Esophagus squamous epithelium (tissue), 5 donors: ENCODE measurements at regions not wholly inside any gene's neighbourhood (a gene's known extent, or its start where the extent isn't known, plus 50 kb on each side); places are given as distances from the start of the nearest gene placed in this dataset.

Experiments used
- DNase-seq: peaks from one replicate; lab custom pipeline; 2025; lab: John Stamatoyannopoulos, UW
- H3K27ac ChIP-seq, 4 donors: fragments of 200-600 bp; sonication (generic); one replicate each; pipeline ENCODE4 v1.5.1; 2016 to 2019; ENCODE audit warnings: mild to moderate bottlenecking in 1 of 4
- H3K27me3 ChIP-seq, 4 donors: fragments of 200-600 bp; sonication (generic); 1 replicate in 3 of 4; 2 replicates in 1 of 4; pipeline versions ENCODE4 v1.5.1 to v1.6.0; 2017 to 2021; ENCODE audit warnings: antibody characterized with exemption in 1 of 4
- H3K36me3 ChIP-seq, 3 donors: fragments of 200-600 bp; sonication (generic); one replicate each; pipeline ENCODE4 v1.5.1; 2016 to 2019
- H3K4me1 ChIP-seq, 3 donors: fragments of 200-600 bp; sonication (generic); one replicate each; pipeline ENCODE4 v1.5.1; 2017 to 2019
- H3K4me3 ChIP-seq, 4 donors: fragments of 200-600 bp; sonication (generic); 1 replicate in 3 of 4; 2 replicates in 1 of 4; pipeline ENCODE4 v1.5.1; 2016 to 2019; ENCODE audit warnings: mild to moderate bottlenecking in 2 of 4, moderate library complexity in 1 of 4
- H3K9me3 ChIP-seq, 3 donors: fragments of 200-600 bp; sonication (generic); one replicate each; pipeline ENCODE4 v1.5.1; 2016 to 2019
- POLR2A ChIP-seq, 4 donors: fragments of 450-650 bp; IDR thresholded peaks; one replicate each; pipeline ENCODE4 v1.6.1; 2017; ENCODE audit warnings: antibody characterized with exemption in 4 of 4, mild to moderate bottlenecking in 4 of 4, moderate library complexity in 3 of 4
- WGBS, 2 donors: methylation state at CpG; one replicate each; pipeline ENCODE4 v1.1.5; 2018; 5-methylcytosine and 5-hydroxymethylcytosine counted together
- intact Hi-C: fragments of 100-400 bp; cut with DNase I; formaldehyde crosslinking; loops from one replicate; pipeline ENCODE4 v1.15.0; 2022
- TF ChIP-seq, protein P1 (sequence below), 6 experiments: fragments of 450-650 bp in 4 of 6; fragments of 200-600 bp in 2 of 6; sonication (generic) in 2 of 6; IDR thresholded peaks; one replicate each; pipeline ENCODE4 v1.5.1; 2016 to 2019; ENCODE audit warnings: antibody characterized with exemption in 6 of 6, mild to moderate bottlenecking in 4 of 6, moderate library complexity in 4 of 6
- donor health status: DM: yes; HTN: yes; CAD: no.

DNA sequence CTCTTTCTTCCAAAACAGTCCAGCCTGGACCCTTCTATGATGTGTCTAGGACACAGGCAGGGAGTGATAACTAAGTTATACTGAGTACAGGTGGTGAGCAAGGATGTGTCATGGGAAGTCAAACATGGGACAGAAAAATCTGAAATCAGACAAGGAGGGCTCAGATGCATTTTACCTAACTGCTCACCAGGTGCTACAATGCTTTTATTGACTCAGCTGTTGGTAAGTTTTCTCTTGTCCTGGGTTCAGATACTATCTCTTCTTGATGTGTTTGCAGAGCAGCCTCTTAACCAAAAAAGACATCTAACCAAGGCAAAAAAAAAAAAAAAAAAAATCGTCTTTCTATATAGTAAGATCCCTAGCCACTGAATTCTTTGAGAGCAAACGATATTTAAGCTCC lies 378.6 kb downstream of the VPS13C start:
- 30 to 65% methylated on average over 2 of the region's 2 CpGs for WGBS, 2 donors
- Histone ChIP-seq H3K27me3 (peaks cover 0 to 12% (median 0%) of the 10 kb centered on the region in 4 donors), H3K27ac (no peak overlapping the region), H3K4me1 (no peaks in the 10 kb centered on the region), H3K9me3 (no peaks in the 10 kb centered on the region), H3K36me3 (no peaks in the 10 kb centered on the region), H3K4me3 (no peak overlapping the region)
- TF ChIP-seq, protein P1, sequence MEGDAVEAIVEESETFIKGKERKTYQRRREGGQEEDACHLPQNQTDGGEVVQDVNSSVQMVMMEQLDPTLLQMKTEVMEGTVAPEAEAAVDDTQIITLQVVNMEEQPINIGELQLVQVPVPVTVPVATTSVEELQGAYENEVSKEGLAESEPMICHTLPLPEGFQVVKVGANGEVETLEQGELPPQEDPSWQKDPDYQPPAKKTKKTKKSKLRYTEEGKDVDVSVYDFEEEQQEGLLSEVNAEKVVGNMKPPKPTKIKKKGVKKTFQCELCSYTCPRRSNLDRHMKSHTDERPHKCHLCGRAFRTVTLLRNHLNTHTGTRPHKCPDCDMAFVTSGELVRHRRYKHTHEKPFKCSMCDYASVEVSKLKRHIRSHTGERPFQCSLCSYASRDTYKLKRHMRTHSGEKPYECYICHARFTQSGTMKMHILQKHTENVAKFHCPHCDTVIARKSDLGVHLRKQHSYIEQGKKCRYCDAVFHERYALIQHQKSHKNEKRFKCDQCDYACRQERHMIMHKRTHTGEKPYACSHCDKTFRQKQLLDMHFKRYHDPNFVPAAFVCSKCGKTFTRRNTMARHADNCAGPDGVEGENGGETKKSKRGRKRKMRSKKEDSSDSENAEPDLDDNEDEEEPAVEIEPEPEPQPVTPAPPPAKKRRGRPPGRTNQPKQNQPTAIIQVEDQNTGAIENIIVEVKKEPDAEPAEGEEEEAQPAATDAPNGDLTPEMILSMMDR (IDR thresholded peaks at IDR 0.05): no peak
- intact Hi-C loops: no loop called here
- no peak for DNase-seq

DNA sequence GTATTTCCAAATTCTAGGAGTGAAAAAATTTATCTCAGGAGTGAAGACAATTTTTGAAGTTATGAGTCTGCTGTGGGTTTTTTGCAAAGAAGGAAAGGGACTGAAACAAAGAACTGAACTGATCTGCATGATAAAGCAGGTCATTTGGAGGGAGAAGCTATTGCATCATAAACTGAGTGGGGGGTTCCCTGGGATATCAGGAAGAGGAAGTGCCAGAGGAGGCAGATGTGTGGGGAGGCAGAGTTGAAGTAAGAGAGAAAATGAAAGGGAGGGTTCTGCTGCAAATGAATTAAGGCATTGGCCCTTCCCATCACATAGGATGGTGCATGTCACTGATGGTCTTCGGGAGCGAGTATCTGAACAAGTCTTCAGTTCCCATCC lies 379.2 kb downstream of the VPS13C start:
- H3K27me3 ChIP-seq: peaks cover 0 to 8% (median 0%) of the 10 kb centered on the region in 4 donors
- H3K9me3 ChIP-seq: no peaks in the 10 kb centered on the region
- H3K4me3 ChIP-seq: no peak overlapping the region
- H3K36me3 ChIP-seq: no peaks in the 10 kb centered on the region
- no peak for TF ChIP-seq POLR2A (IDR thresholded peaks at IDR 0.05)
- TF ChIP-seq, protein P1 (IDR thresholded peaks at IDR 0.05): no peak
- intact Hi-C loops: no loop called here
- H3K27ac ChIP-seq: no peak overlapping the region
- WGBS, 2 donors: 88% methylated on average over 2 of the region's 2 CpGs
- no peak for DNase-seq
- H3K4me1 ChIP-seq: no peaks in the 10 kb centered on the region

DNA sequence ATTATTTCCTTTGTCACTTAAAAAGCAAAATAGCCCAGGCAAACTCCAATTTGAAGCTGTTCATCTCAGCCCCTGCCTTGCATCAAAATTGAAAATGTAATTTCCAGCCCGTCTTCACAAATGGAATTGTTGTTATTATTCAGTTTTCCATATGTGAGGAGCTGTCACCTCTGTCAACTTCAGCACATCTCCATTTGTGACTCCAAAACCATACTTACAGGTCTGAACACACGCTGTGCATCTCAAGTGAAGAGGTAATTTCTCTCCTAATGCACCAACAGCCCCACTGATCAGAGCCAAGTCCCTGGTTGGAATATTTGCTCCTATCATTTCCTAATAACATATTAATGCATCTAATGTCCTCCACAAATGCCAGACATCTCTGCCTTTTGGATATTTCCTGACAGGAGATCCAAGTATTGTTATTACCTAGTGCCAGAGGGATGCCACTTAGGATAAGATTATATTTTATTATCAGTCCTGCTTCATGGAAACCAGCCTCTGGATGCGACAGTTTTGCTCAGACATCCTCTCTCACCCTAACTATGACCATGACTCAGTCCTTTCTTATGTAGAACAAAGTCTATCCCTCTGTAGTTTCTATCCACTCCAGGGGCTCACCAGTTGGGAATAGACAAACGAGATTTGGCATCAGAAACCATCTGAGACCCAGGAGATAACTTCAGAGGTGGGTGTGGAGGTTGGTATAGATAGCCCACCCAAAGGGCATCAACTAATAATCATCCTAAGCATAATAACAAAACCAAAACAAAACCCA lies 379.8 kb downstream of the VPS13C start:
- no peaks in the 10 kb centered on the region for H3K9me3 ChIP-seq
- no peak overlapping the region for H3K4me3 ChIP-seq
- H3K4me1 ChIP-seq: no peaks in the 10 kb centered on the region
- 63 to 66% methylated on average over 4 of the region's 4 CpGs for WGBS, 2 donors
- DNase-seq: no peak
- intact Hi-C loops: no loop called here
- H3K27ac ChIP-seq: no peak overlapping the region
- H3K36me3 ChIP-seq: no peaks in the 10 kb centered on the region
- no peak for TF ChIP-seq POLR2A (IDR thresholded peaks at IDR 0.05)
- TF ChIP-seq, protein P1 (IDR thresholded peaks at IDR 0.05): no peak
- H3K27me3 ChIP-seq: peaks cover 0 to 8% (median 0%) of the 10 kb centered on the region in 4 donors

DNA sequence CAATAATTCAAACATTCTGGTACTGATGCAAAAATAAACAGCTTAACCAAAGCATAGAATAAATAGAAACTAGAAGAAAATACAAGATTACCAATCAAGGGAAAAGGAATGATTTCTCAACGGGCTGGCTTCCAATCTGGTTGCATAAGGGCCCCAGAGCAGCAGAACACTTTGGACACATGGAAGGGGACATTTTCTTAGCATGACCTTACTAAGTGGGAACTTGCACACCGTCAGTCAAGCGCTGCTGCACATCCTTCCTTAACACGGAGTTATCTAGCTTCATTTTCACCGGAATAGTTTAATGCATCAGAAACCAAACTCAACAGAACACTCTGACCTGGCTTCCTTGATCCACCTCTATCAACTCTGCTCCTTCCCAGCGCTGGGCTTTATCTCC lies 388.5 kb downstream of the VPS13C start:
- H3K4me3 ChIP-seq: no peak overlapping the region
- intact Hi-C loops: no loop called here
- no peak for DNase-seq
- H3K4me1 ChIP-seq: no peaks in the 10 kb centered on the region
- H3K9me3 ChIP-seq: no peaks in the 10 kb centered on the region
- no peak for TF ChIP-seq POLR2A (IDR thresholded peaks at IDR 0.05)
- TF ChIP-seq, protein P1 (IDR thresholded peaks at IDR 0.05): no peak
- peaks cover 0 to 7% (median 0%) of the 10 kb centered on the region in 4 donors for H3K27me3 ChIP-seq
- WGBS, 2 donors: 67 to 70% methylated on average over 6 of the region's 6 CpGs
- H3K27ac ChIP-seq: no peak overlapping the region
- no peaks in the 10 kb centered on the region for H3K36me3 ChIP-seq

DNA sequence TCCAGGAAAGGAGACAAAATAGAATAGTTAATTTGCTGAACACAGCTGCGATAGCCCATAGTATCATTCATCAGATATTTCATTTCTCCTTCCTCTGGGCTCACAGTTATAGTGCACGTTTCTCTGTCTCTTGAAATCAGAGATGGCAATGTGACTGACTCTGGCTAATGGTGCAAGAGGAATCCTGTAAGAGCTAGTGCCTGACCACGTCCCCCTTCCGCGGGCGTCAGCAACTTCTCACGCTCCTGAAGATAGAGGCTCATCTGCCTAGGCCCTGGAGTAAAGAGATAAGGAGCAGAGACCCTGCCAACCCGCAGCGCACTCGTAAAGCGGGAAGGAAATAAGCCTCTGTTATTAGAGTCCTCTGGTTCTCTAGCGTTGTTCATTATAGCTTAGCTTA lies 391.8 kb downstream of the VPS13C start:
- DNase-seq: no peak

More for the DNA sequence above, 391.8 kb downstream of the VPS13C start:
- Histone ChIP-seq H3K4me1 (no peaks in the 10 kb centered on the region), H3K36me3 (no peaks in the 10 kb centered on the region), H3K9me3 (no peaks in the 10 kb centered on the region), H3K27ac (no peak overlapping the region), H3K27me3 (peaks cover 0 to 23% (median 0%) of the 10 kb centered on the region in 4 donors), H3K4me3 (no peak overlapping the region)
- 74 to 89% methylated on average over 11 to 12 of the region's 12 CpGs for WGBS, 2 donors
- intact Hi-C loops: no loop called here
- TF ChIP-seq, protein P1 (IDR thresholded peaks at IDR 0.05): no peak
- TF ChIP-seq POLR2A (IDR thresholded peaks at IDR 0.05): no peak
